Inflammatory macrophage treated with lipopolysaccharide for 4 hours (primary cell): ENCODE measurements at regions not wholly inside any gene's neighbourhood (a gene's known extent, or its start where the extent isn't known, plus 50 kb on each side); places are given as distances from the start of the nearest gene placed in this dataset.

Experiments used
- DNase-seq: peaks from one replicate; pipeline ENCODE4 v3.0.0-alpha.2; 2020

DNA sequence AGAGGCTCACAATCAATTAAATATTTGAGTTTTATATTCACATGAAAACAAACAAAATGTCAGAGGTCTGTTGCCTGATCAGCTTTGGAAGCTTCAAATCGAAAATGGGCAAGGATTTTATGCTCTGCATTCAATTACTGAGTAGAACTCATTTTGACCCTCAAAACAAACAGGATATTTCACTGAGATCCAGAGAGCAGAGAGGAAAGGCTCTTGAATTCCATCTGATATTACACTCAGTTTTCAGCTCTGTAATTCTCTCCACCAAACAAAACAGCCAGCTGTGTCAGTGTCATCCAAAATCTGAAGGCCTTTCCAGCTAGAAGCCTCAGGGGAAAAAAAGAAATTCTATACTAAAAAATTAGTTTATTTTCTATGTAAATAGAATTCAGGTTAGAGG, 128.6 kb upstream of the FLRT2 start:
- no peak for DNase-seq

DNA sequence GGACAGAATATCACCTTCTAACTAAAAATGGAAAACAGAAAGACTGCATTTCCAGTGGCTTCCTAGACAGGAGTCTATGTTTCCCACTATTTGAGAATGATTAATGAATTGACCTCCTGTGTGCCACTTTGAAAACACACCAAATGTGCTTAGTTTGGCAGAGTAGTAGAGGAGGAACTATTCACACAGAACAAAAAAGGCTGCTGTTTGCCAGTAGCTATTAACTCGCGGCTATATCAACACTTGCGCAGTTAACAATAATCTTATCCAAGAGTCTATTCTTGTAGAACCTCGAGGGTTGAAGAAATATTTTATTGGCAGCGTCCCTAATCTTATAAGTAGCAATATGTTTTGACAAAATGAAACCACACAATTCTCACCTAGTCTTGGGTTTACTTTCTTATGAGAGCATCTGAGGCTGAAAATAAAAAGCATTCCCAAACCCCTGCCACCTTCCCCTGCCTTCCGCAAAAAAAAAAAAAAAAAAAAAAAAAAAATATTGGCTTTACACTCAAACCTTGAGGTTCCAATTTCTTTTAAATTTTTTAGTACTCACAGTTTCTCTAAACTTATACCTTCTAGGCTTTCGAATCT, 127.3 kb upstream of the FLRT2 start:
- DNase-seq, result no peak

- DNase-seq, result no peak
Observed at GRCh38 chr14:85409481-85410210, 120.3 kb upstream of the FLRT2 start.

GRCh38 chr14:85412756-85413155, 117.2 kb upstream of the FLRT2 start:
- no peak for DNase-seq

- peak; percentile 88 for DNase-seq
Observed at GRCh38 chr14:85413836-85414526, 116.0 kb upstream of the FLRT2 start.

DNA sequence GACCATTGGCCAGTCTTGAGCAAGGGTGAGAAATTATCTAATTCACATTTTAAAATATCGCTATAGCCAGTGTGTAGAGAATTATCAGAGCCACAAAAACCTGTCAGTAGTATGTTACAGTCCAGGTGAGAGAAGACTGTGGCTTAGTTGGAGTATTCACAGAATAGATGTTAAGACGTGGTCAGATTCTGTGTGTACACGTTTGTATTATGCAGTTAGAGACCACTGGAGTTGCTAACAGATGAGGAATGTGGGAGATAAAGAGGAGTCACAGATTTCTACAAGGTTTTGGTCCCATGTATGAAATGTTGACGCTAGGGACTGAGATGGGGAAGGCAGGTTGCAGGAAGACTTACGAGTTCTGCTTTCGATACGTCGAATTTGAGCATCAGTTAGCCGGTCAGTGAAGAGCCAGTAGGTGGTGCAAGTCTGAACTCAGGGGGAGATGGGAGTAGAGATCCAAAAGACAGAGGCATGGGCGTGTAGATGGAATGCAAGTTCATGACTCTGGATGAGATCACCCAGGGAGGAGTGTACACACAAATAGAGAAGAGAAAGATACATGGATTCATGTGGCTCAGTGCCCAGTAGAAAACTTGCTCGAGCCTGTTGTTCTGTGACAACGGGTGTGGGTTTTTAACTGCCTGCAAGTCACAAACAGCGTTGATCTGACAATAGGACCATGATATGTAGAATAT, 114.8 kb upstream of the FLRT2 start:
- peak; percentile 79 for DNase-seq

DNA sequence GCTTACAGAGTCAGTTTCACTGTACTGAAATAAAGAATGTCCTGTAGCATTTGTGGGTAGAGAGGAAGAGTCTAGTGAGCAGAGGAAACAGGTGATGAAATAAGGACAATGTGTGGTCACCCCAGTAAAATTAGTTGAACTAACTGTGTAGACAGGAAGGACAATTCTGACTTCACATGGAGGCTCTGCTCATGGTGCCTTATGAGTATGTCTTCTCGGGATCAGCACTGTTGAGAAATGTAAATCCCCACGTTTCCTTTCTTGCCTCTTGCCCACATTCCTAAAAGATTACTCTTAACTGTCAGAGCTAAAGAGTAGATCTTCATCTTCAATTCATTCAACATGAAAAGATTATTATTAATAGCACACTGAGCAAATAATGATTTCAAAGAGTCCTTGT, 113.2 kb upstream of the FLRT2 start:
- DNase-seq, result peak; percentile 84

- no peak for DNase-seq
Observed at GRCh38 chr14:85417396-85417795, 112.5 kb upstream of the FLRT2 start.

DNA sequence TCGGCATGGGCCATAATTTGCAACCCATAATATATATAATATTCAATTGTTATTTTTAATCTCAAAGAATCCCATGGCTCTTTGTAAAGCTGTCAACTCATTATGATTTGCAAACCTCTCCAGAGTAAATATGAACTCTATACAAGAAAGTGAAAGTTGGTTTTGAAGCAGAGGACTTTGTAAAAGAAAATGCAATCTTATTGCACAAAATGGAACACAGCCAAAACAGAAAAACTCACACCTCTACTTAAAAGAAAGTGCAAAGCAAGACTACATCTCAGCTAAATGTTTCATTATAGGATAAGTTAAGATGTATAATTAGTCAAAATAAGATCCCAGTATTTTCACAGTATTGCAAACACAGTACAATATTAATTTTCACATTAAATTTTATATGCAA, 111.2 kb upstream of the FLRT2 start:
- DNase-seq, result peak; percentile 22

GRCh38 chr14:85420278-85420677, 109.7 kb upstream of the FLRT2 start:
- DNase-seq, result no peak

DNA sequence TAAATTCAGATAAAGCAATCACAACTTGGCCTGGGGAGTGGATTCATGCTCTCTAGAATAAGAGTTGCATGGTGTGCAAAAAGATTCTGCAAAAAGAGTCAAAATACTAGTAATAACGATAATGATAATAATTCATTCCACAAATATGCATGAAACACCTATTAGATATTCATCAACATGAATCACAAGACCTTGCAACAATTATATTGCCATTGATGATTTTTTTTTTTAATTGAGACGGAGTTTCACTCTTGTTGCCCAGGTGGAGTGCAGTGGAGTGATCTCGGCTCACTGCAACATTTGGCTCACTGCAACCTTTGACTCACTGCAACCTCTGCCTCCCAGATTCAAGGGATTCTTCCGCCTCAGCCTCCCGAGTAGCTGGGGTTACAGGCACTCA, 109.2 kb upstream of the FLRT2 start:
- DNase-seq, result no peak

GRCh38 chr14:85421186-85421877, 108.6 kb upstream of the FLRT2 start:
- DNase-seq, result peak; percentile 77

DNA sequence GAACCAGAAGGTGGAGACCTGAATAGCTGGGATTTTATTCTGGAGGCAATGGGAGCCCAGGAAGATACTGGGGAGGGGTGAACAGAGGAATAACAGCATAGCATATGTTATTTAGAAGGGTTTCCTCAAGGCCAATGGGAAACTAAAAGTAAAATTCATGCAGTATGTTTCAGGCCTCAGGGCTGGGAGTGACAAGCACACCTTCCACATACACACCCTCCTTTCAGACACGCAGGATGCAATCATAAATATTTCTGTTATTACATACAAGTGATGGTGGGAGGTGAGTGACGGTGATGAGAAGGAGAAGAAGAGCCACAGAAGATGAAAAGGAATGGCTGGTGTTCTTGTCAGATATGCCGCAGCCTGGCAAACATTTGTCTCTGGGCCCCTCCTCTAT, 106.1 kb upstream of the FLRT2 start:
- DNase-seq, result no peak

DNA sequence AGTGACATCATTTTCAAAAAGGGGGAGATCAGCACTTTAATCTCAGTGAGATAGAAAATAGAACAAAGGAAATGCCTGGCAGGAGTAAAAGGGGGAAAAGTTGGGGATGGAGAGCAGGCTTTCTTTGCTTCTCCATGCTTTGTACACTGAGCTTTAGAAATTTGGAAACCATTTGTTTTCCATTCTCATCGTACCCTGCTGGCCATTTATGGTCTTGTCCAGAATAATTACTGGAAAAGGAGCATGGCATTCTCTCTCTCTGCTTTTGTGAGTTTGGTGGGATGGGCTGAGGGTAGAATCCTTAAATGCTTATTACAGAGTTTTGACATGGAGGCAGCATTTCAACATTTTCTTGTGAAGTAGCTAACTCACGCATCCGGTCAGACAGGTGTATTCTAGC, 104.4 kb upstream of the FLRT2 start:
- no peak for DNase-seq

- no peak for DNase-seq
Observed at GRCh38 chr14:85426068-85426935, 103.6 kb upstream of the FLRT2 start.

- no peak for DNase-seq
Observed at GRCh38 chr14:85428926-85429325, 101.0 kb upstream of the FLRT2 start.

GRCh38 chr14:85437148-85437547, 92.8 kb upstream of the FLRT2 start:
- no peak for DNase-seq

DNA sequence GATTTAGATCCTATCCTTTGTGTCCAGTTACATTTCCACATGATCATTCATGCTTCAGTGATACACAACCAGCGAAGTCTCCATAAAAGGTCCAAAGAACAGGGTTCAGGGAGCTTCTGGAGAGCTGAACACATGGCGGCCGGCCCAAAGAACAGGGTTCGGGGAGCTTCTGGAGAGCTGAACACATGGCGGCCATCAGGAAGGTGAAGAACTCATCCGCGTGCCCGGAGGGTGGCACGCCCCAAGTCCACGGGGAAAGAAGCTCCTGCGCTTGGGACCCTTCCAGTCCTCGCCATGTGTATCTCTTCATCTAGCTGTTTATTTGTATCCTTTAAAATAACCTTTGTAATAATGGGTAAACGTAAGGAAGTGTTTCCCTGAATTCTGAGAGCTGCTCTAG, 91.9 kb upstream of the FLRT2 start:
- DNase-seq, result no peak

GRCh38 chr14:85438481-85438942, 91.4 kb upstream of the FLRT2 start:
- DNase-seq, result no peak

DNA sequence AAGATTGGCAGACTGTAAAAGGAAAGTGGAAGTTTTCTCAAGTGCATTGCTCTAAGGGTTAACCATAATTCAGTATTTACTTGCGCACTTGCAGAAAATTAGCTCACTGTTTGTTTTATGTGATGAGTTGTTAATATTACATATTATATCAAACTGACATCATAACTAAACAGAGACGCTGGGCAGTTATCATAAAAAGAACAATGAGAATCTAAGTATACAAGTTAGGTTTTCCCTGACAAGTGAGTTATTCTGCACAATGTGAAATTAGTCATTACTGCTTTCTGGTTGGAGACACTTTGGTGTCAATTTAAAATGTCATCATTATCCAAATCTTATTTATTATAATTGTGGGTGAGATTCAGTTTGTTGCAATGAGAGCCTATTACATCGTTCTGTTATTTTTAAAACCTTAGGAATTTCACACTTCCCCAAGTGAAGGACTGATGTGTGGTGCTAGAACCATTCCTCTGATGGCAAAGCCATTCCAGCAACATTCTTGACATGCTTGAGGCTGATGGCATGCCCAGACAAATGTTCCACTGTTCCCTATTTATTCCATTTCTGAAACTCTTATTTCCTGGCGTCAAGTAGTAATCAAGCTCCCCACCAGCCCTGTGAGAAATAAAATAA, 90.1 kb upstream of the FLRT2 start:
- DNase-seq, result no peak

DNA sequence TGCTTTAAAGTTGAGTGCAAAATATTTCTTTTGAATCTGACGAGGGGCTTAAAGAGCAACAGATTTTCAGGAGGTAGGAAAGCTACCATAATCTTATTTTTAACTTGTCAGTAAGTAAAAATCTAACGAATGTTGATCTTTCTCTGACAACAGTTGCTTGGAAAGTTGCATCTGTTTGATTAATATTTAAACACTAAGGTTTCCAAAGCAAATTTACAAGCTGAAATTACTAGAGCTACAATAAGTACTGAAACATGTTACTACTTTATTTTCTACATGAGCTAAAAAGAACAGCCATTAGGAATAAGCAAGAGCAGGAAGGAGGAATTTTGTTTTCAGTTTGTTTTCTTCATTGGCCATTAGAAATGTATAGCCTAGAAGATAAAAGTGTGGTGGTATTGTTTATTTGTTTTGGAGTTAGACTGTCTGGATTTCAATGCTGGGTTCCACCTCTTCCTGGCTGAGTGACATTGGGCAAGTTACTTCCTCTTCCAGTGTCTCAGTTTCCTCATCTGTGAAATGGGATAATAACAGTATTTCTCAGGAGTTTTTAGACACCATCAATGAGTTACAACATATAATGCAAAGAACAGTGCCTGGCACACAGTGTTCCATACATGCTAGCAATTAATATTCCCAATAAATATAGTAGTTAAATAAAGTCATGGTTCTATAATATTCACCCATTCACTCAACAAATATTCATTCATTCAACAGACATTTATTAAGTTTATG, 87.9 kb upstream of the FLRT2 start:
- DNase-seq, result no peak
